Liver (tissue), 8 donors: ENCODE measurements at regions not wholly inside any gene's neighbourhood (a gene's known extent, or its start where the extent isn't known, plus 50 kb on each side); places are given as distances from the start of the nearest gene placed in this dataset.

Source experiments
- DNase-seq: peaks from one replicate; pipeline ENCODE4 v3.0.0-alpha.2; 2017; ENCODE audit warnings: low spot score
- H3K27ac ChIP-seq, 2 donors: one replicate each; pipeline ENCODE4 v1.7.0; 2013; ENCODE audit warnings: inconsistent platforms in 2 of 2, low read length in 2 of 2, control low read depth in 1 of 2, low read depth in 1 of 2, mild to moderate bottlenecking in 1 of 2
- H3K27me3 ChIP-seq, 4 donors: one replicate each; pipeline versions ENCODE4 v1.6.1 to v1.7.0; 2013; ENCODE audit warnings: low read length in 3 of 4, inconsistent platforms in 1 of 4, mild to moderate bottlenecking in 1 of 4, moderate library complexity in 1 of 4; ENCODE audit not compliant: control insufficient read depth in 4 of 4, insufficient read depth in 4 of 4
- H3K36me3 ChIP-seq, 4 donors: one replicate each; pipeline versions ENCODE4 v1.6.1 to v1.7.0; 2013; ENCODE audit warnings: low read length in 3 of 4, mild to moderate bottlenecking in 3 of 4, low read depth in 1 of 4, moderate library complexity in 1 of 4; ENCODE audit not compliant: control insufficient read depth in 4 of 4, insufficient read depth in 3 of 4
- H3K4me1 ChIP-seq, 4 donors: one replicate each; pipeline versions ENCODE4 v1.6.1 to v1.7.0; 2013; ENCODE audit warnings: low read length in 3 of 4, mild to moderate bottlenecking in 3 of 4, moderate library complexity in 1 of 4; ENCODE audit not compliant: control insufficient read depth in 4 of 4, insufficient read depth in 4 of 4
- H3K4me3 ChIP-seq, 3 donors: one replicate each; pipeline versions ENCODE4 v1.6.1 to v1.7.0; 2013; ENCODE audit warnings: low read length in 3 of 3, control low read depth in 1 of 3, low read depth in 1 of 3, mild to moderate bottlenecking in 1 of 3
- H3K9ac ChIP-seq, 2 donors: one replicate each; pipeline ENCODE4 v1.7.0; 2013; ENCODE audit warnings: low read length in 2 of 2, mild to moderate bottlenecking in 2 of 2, moderate library complexity in 2 of 2, control low read depth in 1 of 2, low read depth in 1 of 2
- H3K9me3 ChIP-seq, 4 donors: one replicate each; pipeline versions ENCODE4 v1.6.1 to v1.7.0; 2013; ENCODE audit warnings: low read length in 3 of 4; ENCODE audit not compliant: control insufficient read depth in 4 of 4
- EGR1 ChIP-seq, 2 donors: IDR thresholded peaks; 2 replicates each; pipeline ENCODE4 v1.6.1; 2016 to 2018; ENCODE audit warnings: antibody characterized with exemption in 2 of 2, low read depth in 2 of 2
- FOXA1 ChIP-seq: IDR thresholded peaks from 2 replicates; pipeline ENCODE4 v1.6.1; 2016; ENCODE audit warnings: antibody characterized with exemption
- GABPA ChIP-seq, 2 donors: IDR thresholded peaks in 1 of 2; conservative IDR thresholded peaks in 1 of 2; 2 replicates each; pipeline ENCODE4 v1.6.1; 2016; ENCODE audit warnings: antibody characterized with exemption in 2 of 2, mild to moderate bottlenecking in 1 of 2, moderate library complexity in 1 of 2
- HNF4A ChIP-seq, 2 donors: conservative IDR thresholded peaks; 2 replicates each; pipeline ENCODE4 v1.6.1; 2016; ENCODE audit warnings: antibody characterized with exemption in 2 of 2, mild to moderate bottlenecking in 2 of 2
- HNF4G ChIP-seq: IDR thresholded peaks from 2 replicates; pipeline ENCODE4 v1.6.1; 2016; ENCODE audit warnings: antibody characterized with exemption
- JUND ChIP-seq, 2 donors: IDR thresholded peaks; 2 replicates each; pipeline ENCODE4 v1.6.1; 2016; ENCODE audit warnings: antibody characterized with exemption in 2 of 2
- MAX ChIP-seq: IDR thresholded peaks from 2 replicates; pipeline ENCODE4 v1.6.1; 2016; ENCODE audit warnings: antibody characterized with exemption
- NR2F2 ChIP-seq: IDR thresholded peaks from 2 replicates; pipeline ENCODE4 v1.6.1; 2016; ENCODE audit warnings: antibody characterized with exemption
- RAD21 ChIP-seq, 2 donors: IDR thresholded peaks; 2 replicates each; pipeline ENCODE4 v1.6.1; 2016; ENCODE audit warnings: antibody characterized with exemption in 2 of 2, mild to moderate bottlenecking in 2 of 2
- REST ChIP-seq: IDR thresholded peaks from 2 replicates; pipeline ENCODE4 v1.6.1; 2016; ENCODE audit warnings: antibody characterized with exemption, mild to moderate bottlenecking
- SP1 ChIP-seq: IDR thresholded peaks from 2 replicates; pipeline ENCODE4 v1.6.1; 2018; ENCODE audit warnings: antibody characterized with exemption, mild to moderate bottlenecking
- TAF1 ChIP-seq: conservative IDR thresholded peaks from 2 replicates; pipeline ENCODE4 v1.6.1; 2016; ENCODE audit warnings: antibody characterized with exemption, mild to moderate bottlenecking
- YY1 ChIP-seq: IDR thresholded peaks from 2 replicates; pipeline ENCODE4 v1.6.1; 2016; ENCODE audit warnings: antibody characterized with exemption, mild to moderate bottlenecking
- ZBTB33 ChIP-seq: IDR thresholded peaks from 2 replicates; pipeline ENCODE4 v1.6.1; 2016; ENCODE audit warnings: antibody characterized with exemption
- WGBS: extraction: QIAGEN DNeasy Blood & Tissue Kit; methylation state at CpG from one replicate; pipeline ENCODE4 v1.1.7; 2013; 5-methylcytosine and 5-hydroxymethylcytosine counted together
- TF ChIP-seq, protein P1 (sequence below): fragments of 150-350 bp; IDR thresholded peaks from 2 replicates; pipeline ENCODE4 v1.5.1; 2017; ENCODE audit warnings: improper control_type of control experiment, low read depth, low read length; ENCODE audit not compliant: missing input control
- TF ChIP-seq, protein P2 (sequence below): IDR thresholded peaks from 2 replicates; pipeline ENCODE4 v1.6.1; 2016; ENCODE audit warnings: antibody characterized with exemption
- donor health status: healthy.
- donor health status: healthy.
- donor health status: healthy.
- donor health status: healthy.
- donor health status: healthy.

GRCh38 chr4:180827232-180828009 is 1415.8 kb upstream of the TENM3 start:
- Histone ChIP-seq H3K36me3 (no peaks in the 10 kb centered on the region), H3K9ac (peak overlapping the region in 1 of 2 donors; percentile 60), H3K4me3 (peak overlapping the region in 2 of 3 donors; percentile 28 to 65), H3K9me3 (no peaks in the 10 kb centered on the region), H3K27me3 (peaks cover 0 to 3% (median 0%) of the 10 kb centered on the region in 4 donors), H3K4me1 (peaks cover 0 to 5% (median 2%) of the 10 kb centered on the region in 4 donors), H3K27ac (no peak overlapping the region)
- 62% methylated on average over 7 of the region's 7 CpGs for WGBS
- DNase-seq = no peak
- no peak for TF ChIP-seq EGR1 (IDR thresholded peaks at IDR 0.05; ENCODE audit: low read depth in 2 of 2)
- TF ChIP-seq YY1 = no peak
- TF ChIP-seq HNF4G = no peak
- peak; percentile 14 for TF ChIP-seq SP1
- no peak for TF ChIP-seq FOXA1
- peak; percentile 64 for TF ChIP-seq NR2F2

DNA sequence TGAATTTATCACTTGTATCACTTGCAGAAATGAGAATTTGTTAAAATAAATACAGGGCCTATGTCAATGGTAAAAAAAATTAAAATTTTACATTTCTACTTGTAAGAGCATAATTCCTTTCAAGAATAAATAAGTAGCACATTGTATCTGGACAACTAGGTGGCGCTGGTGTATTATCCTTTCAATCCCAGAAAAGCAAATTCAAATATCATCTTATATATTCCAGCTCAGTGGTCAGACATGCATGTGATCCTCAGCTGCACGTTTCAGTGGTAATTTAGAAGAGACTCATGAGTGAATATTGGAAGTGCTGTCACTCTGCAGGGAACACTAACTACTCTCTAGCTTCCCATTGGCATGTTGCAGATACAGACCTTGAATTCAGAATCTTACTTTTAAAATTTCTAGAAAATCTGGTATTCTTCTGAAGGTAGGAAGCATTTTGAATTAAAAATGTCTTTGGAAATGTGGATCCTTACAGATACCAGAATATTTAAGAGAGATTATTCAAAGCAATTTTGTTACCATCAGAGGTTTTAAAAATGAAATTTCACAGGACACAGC is 1414.7 kb upstream of the TENM3 start:
- 8% methylated on average over 2 of the region's 2 CpGs for WGBS
- Histone ChIP-seq H3K9me3 (no peaks in the 10 kb centered on the region), H3K36me3 (no peaks in the 10 kb centered on the region), H3K27me3 (peaks cover 0 to 3% (median 0%) of the 10 kb centered on the region in 4 donors), H3K4me1 (peaks cover 0 to 5% (median 2%) of the 10 kb centered on the region in 4 donors), H3K9ac (no peak overlapping the region), H3K27ac (no peak overlapping the region), H3K4me3 (no peak overlapping the region)
- no peak for TF ChIP-seq NR2F2
- no peak for TF ChIP-seq REST
- TF ChIP-seq TAF1 = no peak
- TF ChIP-seq, protein P1, sequence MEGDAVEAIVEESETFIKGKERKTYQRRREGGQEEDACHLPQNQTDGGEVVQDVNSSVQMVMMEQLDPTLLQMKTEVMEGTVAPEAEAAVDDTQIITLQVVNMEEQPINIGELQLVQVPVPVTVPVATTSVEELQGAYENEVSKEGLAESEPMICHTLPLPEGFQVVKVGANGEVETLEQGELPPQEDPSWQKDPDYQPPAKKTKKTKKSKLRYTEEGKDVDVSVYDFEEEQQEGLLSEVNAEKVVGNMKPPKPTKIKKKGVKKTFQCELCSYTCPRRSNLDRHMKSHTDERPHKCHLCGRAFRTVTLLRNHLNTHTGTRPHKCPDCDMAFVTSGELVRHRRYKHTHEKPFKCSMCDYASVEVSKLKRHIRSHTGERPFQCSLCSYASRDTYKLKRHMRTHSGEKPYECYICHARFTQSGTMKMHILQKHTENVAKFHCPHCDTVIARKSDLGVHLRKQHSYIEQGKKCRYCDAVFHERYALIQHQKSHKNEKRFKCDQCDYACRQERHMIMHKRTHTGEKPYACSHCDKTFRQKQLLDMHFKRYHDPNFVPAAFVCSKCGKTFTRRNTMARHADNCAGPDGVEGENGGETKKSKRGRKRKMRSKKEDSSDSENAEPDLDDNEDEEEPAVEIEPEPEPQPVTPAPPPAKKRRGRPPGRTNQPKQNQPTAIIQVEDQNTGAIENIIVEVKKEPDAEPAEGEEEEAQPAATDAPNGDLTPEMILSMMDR = peak; percentile 46
- no peak for TF ChIP-seq YY1
- TF ChIP-seq, protein P2, sequence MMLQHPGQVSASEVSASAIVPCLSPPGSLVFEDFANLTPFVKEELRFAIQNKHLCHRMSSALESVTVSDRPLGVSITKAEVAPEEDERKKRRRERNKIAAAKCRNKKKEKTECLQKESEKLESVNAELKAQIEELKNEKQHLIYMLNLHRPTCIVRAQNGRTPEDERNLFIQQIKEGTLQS = no peak
- TF ChIP-seq RAD21 (IDR thresholded peaks at IDR 0.05) = peak; percentile 74 to 76
- no peak for DNase-seq

- Histone ChIP-seq H3K9ac (no peak overlapping the region), H3K9me3 (no peaks in the 10 kb centered on the region), H3K4me3 (no peak overlapping the region), H3K27me3 (peaks cover 0 to 3% (median 0%) of the 10 kb centered on the region in 4 donors), H3K4me1 (peaks cover 0 to 4% (median 1%) of the 10 kb centered on the region in 4 donors), H3K36me3 (no peaks in the 10 kb centered on the region), H3K27ac (no peak overlapping the region)
- WGBS = 49% methylated on average over 3 of the region's 3 CpGs
- DNase-seq = no peak
- TF ChIP-seq JUND (IDR thresholded peaks at IDR 0.05) (no peak), HNF4G (no peak), EGR1 (IDR thresholded peaks at IDR 0.05; ENCODE audit: low read depth in 2 of 2) (no peak), NR2F2 (no peak), MAX (no peak), SP1 (no peak), HNF4A (conservative IDR thresholded peaks at IDR 0.05) (no peak), GABPA (IDR thresholded peaks at IDR 0.05 in 1 of 2, conservative IDR thresholded peaks at IDR 0.05 in 1 of 2) (no peak), ZBTB33 (no peak)
- TF ChIP-seq, protein P1 = no peak
These were observed 1411.1 kb upstream of the TENM3 start for GRCh38 chr4:180832073-180832472.
